Cerebellar cortex (tissue), 1 donor: ENCODE measurements at regions not wholly inside any gene's neighbourhood (a gene's known extent, or its start where the extent isn't known, plus 50 kb on each side); places are given as distances from the start of the nearest gene placed in this dataset.

Experiments
- DNase-seq: peaks from one replicate; pipeline ENCODE4 v3.0.0-alpha.2; 2015; ENCODE audit warnings: low spot score

DNA sequence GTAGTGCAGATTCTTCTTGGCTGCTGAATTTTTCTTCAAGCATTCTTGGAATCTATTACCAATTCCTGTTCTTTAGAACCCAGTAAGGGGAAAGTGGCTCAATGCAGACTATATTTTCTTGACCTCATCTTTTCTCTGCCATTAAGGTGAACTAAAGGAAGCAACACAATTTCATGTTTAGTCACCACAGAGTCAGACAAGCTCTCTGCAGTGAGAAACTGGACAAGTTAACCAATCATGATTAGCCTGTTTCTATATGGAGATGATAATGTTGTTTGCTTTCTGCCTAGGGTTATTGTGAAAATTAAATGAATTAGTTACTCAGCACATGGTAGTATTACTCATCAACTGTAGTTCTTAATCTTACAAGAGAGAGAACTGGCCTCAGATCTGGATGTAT lies 1075.1 kb downstream of the AGBL1 start:
- no peak for DNase-seq

DNA sequence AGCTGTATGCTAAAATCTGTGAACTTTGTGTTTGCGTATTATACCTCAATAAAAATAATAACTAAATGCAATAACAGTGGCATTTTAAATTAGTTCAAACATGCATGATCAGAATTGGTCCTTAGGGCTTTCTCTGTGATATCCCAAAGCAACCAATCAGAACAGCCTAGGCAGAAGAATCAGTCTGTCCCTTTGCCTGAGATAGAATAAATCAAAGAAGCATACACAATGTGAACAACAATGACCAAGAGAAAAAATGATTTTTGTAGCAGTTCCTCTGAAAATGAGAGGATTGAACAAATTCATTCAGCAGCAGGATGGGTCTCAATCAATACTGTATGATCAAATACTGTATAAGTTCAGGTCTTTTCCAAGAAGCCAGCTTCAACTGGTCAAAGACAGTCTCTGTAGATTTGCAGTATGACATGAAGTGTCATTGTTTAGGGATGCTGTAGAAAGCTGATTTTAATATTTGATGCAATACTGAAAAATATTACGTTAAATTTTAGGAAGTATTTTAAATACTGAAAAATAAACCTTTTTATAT lies 1071.6 kb downstream of the AGBL1 start:
- no peak for DNase-seq

DNA sequence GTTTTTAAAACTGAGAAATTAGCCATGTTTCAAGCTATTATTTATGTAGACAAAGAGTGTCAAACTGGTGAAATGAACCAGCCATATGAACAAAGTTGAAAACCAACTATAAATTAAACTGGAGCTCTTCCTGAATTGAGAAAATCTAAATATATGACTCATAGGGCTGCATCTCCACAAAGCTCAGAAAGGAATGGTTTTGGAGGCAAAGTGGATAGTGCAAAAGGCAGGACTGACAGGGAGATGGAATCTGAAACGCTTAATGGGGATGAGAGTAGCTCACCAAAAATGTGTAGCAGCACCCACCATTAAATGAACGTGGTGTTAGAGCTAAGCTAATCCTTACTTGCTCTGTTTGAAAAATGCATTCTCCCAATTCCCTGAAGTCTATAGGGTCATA lies 1066.0 kb downstream of the AGBL1 start:
- no peak for DNase-seq

DNA sequence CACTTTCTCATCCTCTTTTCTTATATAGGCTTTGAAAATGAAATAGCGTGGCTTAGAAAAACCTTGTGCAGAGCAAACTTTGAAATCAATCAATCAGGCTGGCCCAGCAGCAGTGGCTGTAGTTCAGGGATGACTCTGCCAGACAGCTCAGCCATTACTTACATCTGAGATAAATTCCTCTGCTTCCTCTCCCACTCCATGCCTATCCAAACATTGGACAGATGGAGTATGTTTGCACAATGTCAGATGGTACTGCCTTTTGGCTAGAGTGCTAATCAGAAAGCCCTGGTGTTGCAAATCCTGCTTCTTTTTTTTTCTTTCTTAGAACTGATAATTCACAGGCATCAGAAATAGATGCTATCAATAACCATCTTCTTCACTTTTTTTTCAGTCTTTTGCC lies 1065.1 kb downstream of the AGBL1 start:
- peak; percentile 12 for DNase-seq

DNA sequence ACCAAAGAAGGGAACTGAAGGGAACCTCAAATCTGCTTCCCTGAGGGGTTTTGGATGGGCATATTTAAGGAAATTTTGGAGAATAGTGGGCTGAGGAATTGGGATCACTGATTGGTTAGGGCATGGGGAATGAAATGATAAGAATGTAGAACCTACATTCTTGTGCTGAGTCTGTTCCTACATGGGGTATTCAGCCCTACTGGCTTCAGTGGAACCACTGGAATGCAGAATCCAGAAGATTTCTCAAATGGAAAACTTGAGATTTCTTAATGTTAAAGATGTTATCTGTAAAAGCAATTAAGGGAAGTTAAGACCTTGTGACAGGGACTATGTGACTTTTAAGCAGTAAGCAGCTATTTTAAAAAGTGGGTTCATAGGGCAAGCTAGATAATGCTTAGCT lies 1062.4 kb downstream of the AGBL1 start:
- no peak for DNase-seq

DNA sequence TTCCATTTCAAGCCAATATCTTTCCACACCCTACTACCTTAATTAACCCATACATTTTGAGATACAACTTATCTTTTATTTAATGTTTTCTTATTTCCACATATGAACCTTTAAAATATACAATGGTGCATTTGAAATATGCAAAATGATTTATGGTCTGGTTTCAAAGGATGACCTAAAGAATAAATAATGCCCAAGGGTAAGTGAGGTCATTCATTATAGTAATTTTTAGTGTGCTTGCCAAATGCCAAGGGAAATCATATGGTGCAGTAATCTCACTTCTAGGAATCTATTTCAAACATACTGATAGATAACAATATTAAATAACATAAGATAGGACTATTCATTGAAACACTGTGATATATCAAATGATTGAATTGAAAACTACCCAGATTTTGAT lies 1055.4 kb downstream of the AGBL1 start:
- no peak for DNase-seq

DNA sequence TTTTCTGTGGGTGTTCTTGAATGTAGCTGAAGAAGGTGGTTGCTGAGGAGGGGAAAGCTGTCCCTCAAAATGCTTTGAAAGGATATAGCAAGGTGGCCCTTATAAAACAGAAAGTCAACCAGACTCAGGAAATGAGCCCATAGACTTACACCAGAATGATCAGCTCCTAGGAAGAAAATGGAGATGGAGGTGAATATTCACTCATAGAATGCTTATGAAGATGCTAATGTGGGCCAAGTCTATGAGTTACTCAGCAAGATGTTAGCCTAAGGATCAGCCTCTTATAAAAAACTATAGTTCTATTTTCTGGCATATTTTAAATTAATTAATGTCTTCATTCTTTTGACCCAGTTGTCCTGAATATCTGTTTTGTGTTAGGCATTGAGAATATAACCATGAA lies 1054.0 kb downstream of the AGBL1 start:
- DNase-seq: no peak

DNA sequence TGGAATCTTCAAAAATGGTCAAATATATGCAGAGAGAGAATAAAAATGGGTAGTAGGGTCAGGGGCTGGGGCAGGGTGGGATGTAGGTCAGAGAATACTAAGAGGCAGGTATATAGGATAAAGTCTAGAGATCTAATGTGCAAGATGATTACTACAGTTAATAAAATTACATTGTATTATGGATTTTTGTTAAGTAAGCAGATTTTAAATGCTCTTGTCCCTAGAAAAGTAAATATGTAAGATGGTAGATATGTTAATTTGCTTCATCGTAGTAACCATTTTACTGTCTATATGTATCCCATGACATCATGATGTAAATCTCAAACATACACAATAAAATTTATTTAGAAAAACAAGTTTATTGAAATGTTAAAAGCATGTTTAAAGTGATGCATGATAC lies 1051.4 kb downstream of the AGBL1 start:
- no peak for DNase-seq

DNA sequence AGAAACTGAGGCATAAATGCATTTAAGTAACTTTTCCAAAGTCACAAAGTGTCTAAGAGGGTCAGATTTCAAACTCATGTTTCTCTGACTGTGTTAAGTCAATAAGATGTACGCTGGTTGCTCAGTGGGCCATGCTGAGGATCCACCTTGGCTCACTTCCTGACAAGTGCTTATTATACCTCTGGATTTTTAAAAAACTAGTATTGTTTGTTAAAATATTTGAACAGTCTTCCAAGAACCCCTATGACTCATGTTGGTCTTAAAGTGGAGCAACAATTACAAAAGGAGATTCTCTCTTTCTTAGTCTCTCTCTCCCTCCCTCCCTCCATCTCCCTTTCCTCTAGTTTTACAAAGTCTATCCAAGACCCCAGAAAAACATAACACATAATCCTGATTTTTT lies 1050.2 kb downstream of the AGBL1 start:
- DNase-seq: no peak

DNA sequence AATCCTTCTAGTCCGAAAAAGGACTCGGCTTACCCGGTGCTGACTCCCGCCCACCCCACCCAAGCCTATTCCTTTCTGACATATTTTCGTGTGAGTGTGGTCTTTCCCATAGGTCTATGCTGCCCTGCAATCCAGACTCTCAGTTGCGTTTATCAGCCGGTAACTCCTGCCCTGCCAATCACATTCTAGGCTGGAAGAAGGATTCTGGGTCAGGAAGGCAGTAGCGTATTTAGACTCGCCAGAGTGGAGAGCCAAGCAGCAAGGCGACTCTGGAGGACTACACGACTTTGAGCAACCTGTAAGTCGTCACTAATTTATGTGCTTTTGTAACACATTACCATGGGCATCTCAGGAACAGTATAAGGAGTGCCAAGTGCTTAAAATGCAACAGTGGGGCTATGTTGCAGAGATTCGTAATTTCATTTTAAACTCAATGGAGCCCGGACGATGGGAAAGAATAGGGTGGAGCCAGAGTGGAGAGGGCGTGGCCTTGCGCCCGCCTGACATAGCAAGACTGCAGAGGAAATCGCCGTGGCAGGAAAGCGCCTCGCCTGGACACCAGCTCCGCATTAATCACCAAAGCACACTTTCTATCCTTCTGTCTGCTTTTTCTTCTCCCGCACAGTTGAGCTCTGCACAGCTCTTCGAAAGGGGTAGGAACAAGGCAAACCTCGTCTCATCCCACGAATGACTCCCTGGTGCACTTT lies 1044.2 kb downstream of the AGBL1 start:
- peak; percentile 55 for DNase-seq

DNA sequence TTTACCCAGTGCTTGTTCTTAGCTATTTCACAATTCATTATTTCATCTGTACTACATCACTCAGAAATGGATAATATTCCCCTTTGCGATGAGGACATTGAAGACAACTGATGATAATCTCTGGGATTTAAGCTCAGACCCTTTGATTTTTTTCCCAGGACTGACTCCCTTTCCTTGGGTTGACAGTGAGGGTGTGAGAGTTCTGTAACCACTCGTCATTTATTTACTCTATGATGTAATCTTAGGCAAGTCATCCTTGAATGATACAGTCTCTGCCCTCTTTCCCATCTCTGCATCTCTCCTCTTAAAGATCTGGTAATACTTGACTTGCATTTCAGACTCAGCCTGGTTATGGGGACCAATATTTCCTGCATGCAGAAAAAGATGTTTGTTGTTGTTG lies 1041.7 kb downstream of the AGBL1 start:
- DNase-seq: no peak

DNA sequence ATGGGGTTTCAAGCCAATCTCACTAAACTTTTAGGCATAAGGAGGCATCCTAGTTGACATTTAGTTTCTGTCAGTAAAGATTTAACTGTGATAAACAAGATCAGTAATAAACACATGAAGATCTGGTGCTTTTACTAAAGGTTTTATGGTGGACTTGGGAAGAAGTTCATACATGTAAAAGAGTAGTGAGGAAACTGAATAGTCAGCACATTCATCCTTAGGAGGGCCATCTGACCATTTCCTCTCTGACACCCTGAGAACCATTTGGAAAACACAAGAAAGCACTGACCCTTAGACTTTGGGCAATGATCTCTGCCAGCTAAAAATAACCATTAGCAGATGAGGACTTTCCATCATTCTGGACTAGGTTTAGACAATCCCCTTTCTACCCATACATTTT lies 1040.9 kb downstream of the AGBL1 start:
- DNase-seq: no peak

DNA sequence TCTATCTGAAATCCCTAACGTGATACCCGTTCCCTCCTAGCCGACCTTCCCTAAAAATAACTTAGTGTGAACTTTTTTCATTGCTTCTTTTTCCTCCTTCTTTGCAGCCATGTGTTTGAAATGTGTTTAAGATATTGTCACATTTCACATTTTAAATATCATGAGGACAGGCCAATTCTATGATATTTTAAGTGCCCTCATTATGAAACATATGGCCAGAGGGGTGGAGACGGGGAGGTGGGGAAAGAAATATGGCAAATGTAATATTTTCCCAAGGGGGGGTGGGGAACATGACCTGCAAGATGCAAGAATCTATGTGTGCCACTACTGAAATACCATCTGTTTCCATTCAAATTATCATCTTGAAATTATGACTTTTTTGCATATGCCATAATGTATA lies 1039.2 kb downstream of the AGBL1 start:
- DNase-seq: no peak

DNA sequence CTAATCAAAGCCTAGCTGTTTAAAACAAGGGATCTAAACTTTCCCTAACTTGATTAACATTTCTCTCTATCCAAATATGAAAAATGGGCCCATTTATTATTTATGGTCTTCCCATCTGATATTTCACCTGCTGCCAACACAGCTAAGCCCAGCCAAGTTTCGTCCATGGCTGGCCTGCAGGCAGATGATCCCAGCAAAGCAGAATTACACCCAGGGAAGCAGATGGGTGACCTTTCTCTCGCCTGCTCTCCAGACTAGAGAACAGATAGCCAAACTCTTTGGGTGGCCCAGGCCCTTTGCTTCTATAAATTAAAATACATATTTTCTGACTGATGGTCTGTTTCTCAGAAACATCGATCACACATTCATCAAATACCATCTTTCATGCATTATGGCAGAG lies 1038.8 kb downstream of the AGBL1 start:
- no peak for DNase-seq

DNA sequence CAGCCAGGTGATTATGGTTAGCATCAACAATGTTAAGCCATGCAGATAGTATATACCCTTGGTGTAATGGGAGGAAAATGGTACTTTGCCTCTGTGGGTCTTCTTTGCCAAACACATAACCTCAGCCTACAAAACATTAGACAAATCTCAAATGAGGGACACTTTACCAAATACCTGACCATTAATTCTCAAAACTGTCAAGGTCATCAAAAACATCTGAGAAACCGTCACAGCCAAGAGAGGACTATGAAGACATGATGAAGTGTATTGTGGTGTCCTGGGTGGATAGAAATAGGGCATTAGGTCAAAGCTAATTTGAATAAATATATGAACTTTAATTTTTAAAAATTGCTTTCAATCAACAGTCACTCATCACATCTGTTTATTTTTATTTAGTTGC lies 1036.1 kb downstream of the AGBL1 start:
- no peak for DNase-seq

DNA sequence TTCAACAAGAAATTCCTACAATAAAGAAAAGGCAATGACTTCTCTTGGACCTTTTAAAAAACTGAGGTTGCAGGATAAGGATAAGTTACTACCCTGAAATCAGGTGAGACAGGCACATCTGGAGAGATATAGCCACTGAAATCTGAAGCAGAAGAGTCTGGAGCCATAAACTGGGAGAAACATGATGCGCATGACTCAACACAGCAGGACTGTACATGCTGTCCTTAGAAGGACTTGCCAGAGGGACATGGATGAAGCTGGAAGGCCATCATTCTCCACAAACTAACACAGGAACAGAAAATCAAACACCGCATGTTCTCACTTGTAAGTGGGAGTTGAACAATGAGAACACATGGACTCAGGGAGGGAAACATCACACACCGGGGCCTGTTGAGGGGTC lies 1020.2 kb downstream of the AGBL1 start:
- DNase-seq: no peak

DNA sequence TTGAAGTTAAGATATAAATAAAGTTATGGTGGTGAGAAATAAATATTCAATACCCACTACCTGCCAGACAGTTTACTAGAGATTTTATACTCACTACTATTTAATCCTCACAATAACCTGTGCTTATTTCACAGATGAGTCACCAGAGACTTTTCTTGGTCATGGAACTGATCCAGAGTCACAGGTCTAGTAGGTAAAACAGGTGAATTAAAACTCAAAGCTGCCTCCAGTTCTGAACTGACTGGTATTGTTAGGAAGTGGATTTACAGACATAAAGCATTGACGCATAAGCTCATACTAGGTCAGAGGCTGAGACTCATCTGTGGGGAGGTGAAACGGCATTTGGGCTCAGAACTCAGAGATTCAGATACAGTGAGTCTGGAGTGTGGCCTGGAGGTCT lies 1009.9 kb downstream of the AGBL1 start:
- DNase-seq: no peak

DNA sequence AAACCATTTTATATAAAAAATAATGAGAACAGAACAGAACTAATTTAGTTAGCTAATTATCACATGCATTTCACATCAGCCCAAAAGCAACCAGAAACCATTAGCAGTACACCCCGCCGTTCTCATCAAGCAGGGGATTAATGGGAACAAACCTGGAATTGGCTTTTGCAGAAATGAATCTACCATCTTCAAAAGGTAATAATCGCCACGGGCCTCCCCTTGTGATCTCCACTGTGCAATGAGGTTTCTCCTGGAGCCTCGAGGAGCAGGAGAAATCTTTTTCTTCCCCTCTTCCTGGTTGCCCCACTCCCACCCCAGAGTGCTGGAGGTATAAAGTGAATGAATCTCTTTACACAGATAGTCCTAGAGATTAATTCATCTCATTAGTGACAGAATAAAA lies 1003.5 kb downstream of the AGBL1 start:
- no peak for DNase-seq

DNA sequence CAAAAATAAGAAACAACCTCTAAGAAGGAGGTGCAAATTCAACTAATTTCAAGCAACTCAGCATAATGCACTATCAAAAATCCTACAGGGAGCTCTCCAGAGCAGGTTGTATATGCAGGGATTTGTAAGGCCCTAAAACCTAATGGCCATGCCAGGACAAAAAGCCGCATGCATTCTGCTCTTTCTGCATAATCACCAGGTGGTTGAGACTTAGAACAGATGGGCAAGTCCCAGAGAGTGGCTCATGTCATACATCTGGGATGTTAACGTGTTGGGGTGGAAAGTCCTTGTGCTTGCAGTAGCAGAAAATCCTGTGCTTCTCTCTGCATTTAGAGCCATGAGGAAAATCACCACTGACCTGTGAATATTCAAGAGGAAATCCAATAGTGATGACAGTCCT lies 1002.9 kb downstream of the AGBL1 start:
- DNase-seq: no peak

DNA sequence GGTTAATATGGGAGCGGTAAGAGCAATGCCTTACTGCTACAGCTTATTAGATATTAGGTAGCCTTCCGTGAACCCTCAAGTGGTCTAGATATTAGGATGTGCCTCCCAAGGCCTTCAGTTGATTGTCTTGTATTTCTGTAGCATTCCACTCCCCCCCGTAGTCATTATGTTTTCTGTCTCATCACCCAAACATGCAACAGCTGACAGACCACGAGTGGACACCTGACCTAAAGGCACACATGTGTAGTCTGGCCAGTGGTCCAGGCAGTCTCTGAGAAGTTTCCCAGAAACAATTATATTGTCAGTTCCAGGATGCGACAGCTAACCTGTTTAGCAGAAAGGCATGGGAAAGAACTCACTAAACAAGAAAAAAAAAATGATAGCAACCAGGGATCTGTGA lies 1000.9 kb downstream of the AGBL1 start:
- no peak for DNase-seq
